K562 (cell line): ENCODE measurements at regions not wholly inside any gene's neighbourhood (a gene's known extent, or its start where the extent isn't known, plus 50 kb on each side); places are given as distances from the start of the nearest gene placed in this dataset.

ENCODE experiments used
- ATAC-seq: fragments of 200-7000 bp; cut with Tn5 transposase; 3 replicates; pipeline ENCODE4 v1.9.1; 2020; ENCODE audit warnings: moderate library complexity
- BruUV-seq: library from RNA; stranded (reverse); fragments of 400-500 nt; replicated peaks from 2 replicates; lab custom pipeline; 2021; lab: Mats Ljungman, UMichigan
- CTCF ChIA-PET: fragments of 300-600 bp; formaldehyde crosslinking; extraction: SDS; loops from one replicate; lab custom pipeline; 2021; ENCODE audit warnings: low intra/inter-chr PET ratio; lab: Yijun Ruan, JAX
- POLR2A ChIA-PET: fragments of 300-600, 350-650 bp; sonication (Branson Sonifier 250); formaldehyde crosslinking; extraction: SDS; loops from one replicate; lab custom pipeline; 2021; ENCODE audit warnings: antibody characterized with exemption, inconsistent platforms; lab: Yijun Ruan, JAX
- DNase-seq, 4 experiments: peaks; one replicate each; pipeline versions ENCODE4 v3.0.0 to v3.0.0-alpha.2; 2011 to 2018; ENCODE audit warnings: low spot score in 3 of 4, mixed read lengths in 3 of 4; ENCODE audit errors: extremely low read depth in 1 of 4
- FAIRE-seq: peaks from 2 replicates; lab custom pipeline; 2011; peaks lifted over from hg19 to GRCh38; lab: Jason Lieb, UNC
- H2AFZ ChIP-seq: 2 replicates; pipeline ENCODE4 v1.6.0; 2011; ENCODE audit warnings: low read depth, low read length, control low read depth, inconsistent platforms
- H3K27ac ChIP-seq: fragments of 200-600 bp; 3 replicates; pipeline ENCODE4 v1.8.0; 2011; ENCODE audit warnings: low read depth, mild to moderate bottlenecking, control low read depth, inconsistent platforms, low read length, moderate library complexity, mixed read lengths; ENCODE audit errors: extremely low read depth
- H3K27me3 ChIP-seq, 2 experiments: fragments of 300-600 bp in 1 of 2; 2 replicates in 1 of 2; 3 replicates in 1 of 2; pipeline versions ENCODE4 v1.6.0 to v1.8.0; 2011; ENCODE audit warnings: inconsistent platforms in 2 of 2, low read length in 2 of 2, mild to moderate bottlenecking in 1 of 2, mixed read lengths in 1 of 2, moderate library complexity in 1 of 2; ENCODE audit not compliant: control insufficient read depth in 2 of 2, insufficient read depth in 2 of 2
- H3K36me3 ChIP-seq: fragments of 300-600 bp; 3 replicates; pipeline ENCODE4 v1.8.0; 2011; ENCODE audit warnings: mild to moderate bottlenecking, low read length, inconsistent platforms; ENCODE audit not compliant: control insufficient read depth, insufficient read depth
- H3K4me1 ChIP-seq, 2 experiments: fragments of 200-600 bp in 1 of 2; replicated peaks in 1 of 2; 2 replicates in 1 of 2; 3 replicates in 1 of 2; pipeline versions ENCODE4 v1.5.1 to v1.8.0; 2011; ENCODE audit warnings: inconsistent platforms in 2 of 2, low read length in 2 of 2, mild to moderate bottlenecking in 1 of 2, mixed read lengths in 1 of 2, moderate library complexity in 1 of 2; ENCODE audit not compliant: control insufficient read depth in 2 of 2, insufficient read depth in 2 of 2
- H3K4me2 ChIP-seq: 2 replicates; pipeline ENCODE4 v1.6.1; 2011; ENCODE audit warnings: low read length, control low read depth, inconsistent platforms, mixed read lengths; ENCODE audit not compliant: insufficient read depth
- H3K4me3 ChIP-seq: fragments of 200-600 bp; sonication (generic), shearing (Covaris generic); 2 replicates; pipeline ENCODE4 v1.5.1; 2016; ENCODE audit warnings: control low read depth, inconsistent platforms
- H3K79me2 ChIP-seq: fragments of 200-600 bp; 3 replicates; pipeline ENCODE4 v1.8.0; 2011; ENCODE audit warnings: low read length, inconsistent platforms; ENCODE audit not compliant: control insufficient read depth, insufficient read depth
- H3K9ac ChIP-seq, 2 experiments: 2 replicates each; pipeline versions ENCODE4 v1.6.0 to v1.6.1; 2011; ENCODE audit warnings: low read depth in 2 of 2, low read length in 2 of 2, control low read depth in 1 of 2, inconsistent platforms in 1 of 2, mild to moderate bottlenecking in 1 of 2, mixed read lengths in 1 of 2; ENCODE audit not compliant: insufficient read depth in 1 of 2
- H3K9me1 ChIP-seq: one replicate; pipeline ENCODE4 v1.6.0; 2011; ENCODE audit warnings: inconsistent platforms, mild to moderate bottlenecking, low read length, moderate library complexity; ENCODE audit not compliant: control insufficient read depth, insufficient read depth
- H3K9me3 ChIP-seq: replicated peaks from 2 replicates; pipeline ENCODE4 v1.5.1; 2011; ENCODE audit warnings: low read depth, low read length, inconsistent platforms; ENCODE audit not compliant: control insufficient read depth, insufficient read depth
- H4K20me1 ChIP-seq: replicated peaks from 2 replicates; pipeline ENCODE4 v1.6.1; 2011; ENCODE audit warnings: low read length, inconsistent platforms, mixed read lengths; ENCODE audit not compliant: control insufficient read depth, insufficient read depth
- ARID2 ChIP-seq: fragments of 450-650 bp; IDR thresholded peaks from 2 replicates; pipeline ENCODE4 v1.6.1; 2017; ENCODE audit warnings: antibody characterized with exemption, mild to moderate bottlenecking
- DIDO1 ChIP-seq: fragments of 450-650 bp; IDR thresholded peaks from 2 replicates; pipeline ENCODE4 v1.6.1; 2016; ENCODE audit warnings: low read depth, missing biosample characterization, missing genetic modification characterization
- FOXP1 ChIP-seq: sonication (generic); formaldehyde crosslinking; IDR thresholded peaks from 2 replicates; pipeline ENCODE4 v1.8.0; 2022; ENCODE audit warnings: mild to moderate bottlenecking, missing genetic modification reagents
- HEY1 ChIP-seq: fragments of 250-450 bp; sonication (Bioruptor Pico); IDR thresholded peaks from 2 replicates; pipeline ENCODE4 v1.5.0; 2020; ENCODE audit warnings: mild to moderate bottlenecking, moderate library complexity, borderline replicate concordance
- HOXB6 ChIP-seq: fragments of 250-450 bp; sonication (Bioruptor Pico); IDR thresholded peaks from 2 replicates; pipeline ENCODE4 v1.5.1; 2022; ENCODE audit warnings: mild to moderate bottlenecking, borderline replicate concordance
- IRF2 ChIP-seq: sonication (generic); formaldehyde crosslinking; IDR thresholded peaks from 2 replicates; pipeline ENCODE4 v1.8.1; 2022; ENCODE audit warnings: mild to moderate bottlenecking, missing genetic modification reagents
- LCOR ChIP-seq: sonication (generic); formaldehyde crosslinking; IDR thresholded peaks from 2 replicates; pipeline ENCODE4 v1.8.0; 2022; ENCODE audit warnings: mild to moderate bottlenecking, missing genetic modification reagents
- NFIC ChIP-seq: fragments of 450-650 bp; IDR thresholded peaks from 2 replicates; pipeline ENCODE4 v1.6.1; 2017; ENCODE audit warnings: mild to moderate bottlenecking, inconsistent platforms
- PRPF4 ChIP-seq: fragments of 200-400 bp; formaldehyde crosslinking; IDR thresholded peaks from one replicate; pipeline ENCODE4 v1.6.1; 2017; ENCODE audit warnings: low read length, low read depth, mild to moderate bottlenecking; ENCODE audit not compliant: insufficient read depth, poor library complexity, severe bottlenecking
- RBM17 ChIP-seq: fragments of 200-400 bp; formaldehyde crosslinking; IDR thresholded peaks from 2 replicates; pipeline ENCODE4 v1.6.1; 2017; ENCODE audit warnings: low read depth, mild to moderate bottlenecking, low read length, borderline replicate concordance
- ZNF431 ChIP-seq: sonication (generic); formaldehyde crosslinking; IDR thresholded peaks from 2 replicates; pipeline ENCODE4 v1.8.0; 2022; ENCODE audit warnings: mild to moderate bottlenecking, missing genetic modification reagents
- WGBS: fragments of 100-300 bp; shearing (Covaris generic); methylation state at CpG from one replicate; pipeline ENCODE4 v1.1.6; 2016; ENCODE audit warnings: low coverage, mixed read lengths; ENCODE audit not compliant: insufficient coverage; ENCODE audit errors: missing lambda C conversion rate; 5-methylcytosine and 5-hydroxymethylcytosine counted together
- in situ Hi-C: fragments of 300-500 bp; cut with MboI; formaldehyde crosslinking; loops from 4 replicates; pipeline ENCODE4 v1.15.0; 2018; ENCODE audit warnings: inconsistent platforms, mixed read lengths
- intact Hi-C: fragments of 100-400 bp; cut with micrococcal nuclease; formaldehyde crosslinking; loops from 2 replicates; pipeline ENCODE4 v1.14.2; 2022
- TF ChIP-seq, protein P1 (sequence below), 2 experiments: fragments of 450-650 bp in 1 of 2; sonication (generic) in 1 of 2; formaldehyde crosslinking in 1 of 2; IDR thresholded peaks; 2 replicates each; pipeline versions ENCODE4 v1.7.1 to v1.9.0; 2016 to 2022; ENCODE audit warnings: inconsistent platforms in 1 of 2, mild to moderate bottlenecking in 1 of 2, missing genetic modification reagents in 1 of 2
- TF ChIP-seq, protein P2 (sequence below): fragments of 450-650 bp; formaldehyde crosslinking; IDR thresholded peaks from 2 replicates; pipeline ENCODE4 v1.4.0; 2020; ENCODE audit warnings: mild to moderate bottlenecking

DNA sequence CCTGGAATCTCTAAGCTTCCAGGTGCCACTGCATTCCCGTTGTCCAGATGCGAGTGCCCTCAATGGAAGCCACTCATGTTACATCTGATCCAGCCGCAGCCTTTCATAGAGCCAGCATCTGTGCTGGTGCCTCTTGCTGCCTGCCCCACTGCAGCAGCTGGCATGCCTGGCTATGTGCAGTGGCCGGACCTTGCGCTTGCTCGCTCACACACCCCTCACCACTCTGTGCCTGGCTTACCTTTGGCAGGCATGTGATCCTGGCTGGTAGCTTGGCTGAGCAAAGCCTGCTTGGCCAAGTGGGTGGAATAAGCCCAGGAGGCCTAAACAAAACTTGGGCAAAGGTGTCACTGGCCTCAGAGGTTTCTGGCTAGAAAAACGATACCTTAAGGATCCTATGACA, 59.5 kb upstream of the CDKN2AIP start:
- 26% methylated on average over 7 of the region's 7 CpGs for WGBS
- Histone ChIP-seq H3K27me3 (no peaks in the 10 kb centered on the region), H3K4me1 (no peaks in the 10 kb centered on the region; a peak in 1 of 5 replicates), H4K20me1 (no peaks in the 10 kb centered on the region), H3K9ac (no peak overlapping the region), H3K27ac (no peak overlapping the region), H3K4me2 (no peak overlapping the region), H3K9me1 (no peaks in the 10 kb centered on the region), H3K36me3 (no peaks in the 10 kb centered on the region), H2AFZ (no peak overlapping the region), H3K79me2 (no peaks in the 10 kb centered on the region), H3K9me3 (peaks cover 6% of the 10 kb centered on the region; the same call in 1 of the 2 replicates), H3K4me3 (no peak overlapping the region)
- CTCF ChIA-PET, result no interaction called here
- DNase-seq (no peak), ATAC-seq (no peak), FAIRE-seq (no peak)
- BruUV-seq, result no TSS peak
- intact Hi-C loops (no loop called here), in situ Hi-C loops (no loop called here)
- POLR2A ChIA-PET, result interaction anchor here (0.7 kb wide), 1 partner anchor 652 kb away, joined by 3 read pairs; no protein-coding TSS in a partner anchor
- no peak for TF ChIP-seq LCOR (CRISPR knock-in tag)
- TF ChIP-seq FOXP1 (CRISPR knock-in tag), result no peak
- TF ChIP-seq NFIC, result no peak
- TF ChIP-seq IRF2 (CRISPR knock-in tag), result no peak
- no peak for TF ChIP-seq ZNF431 (CRISPR knock-in tag)
- TF ChIP-seq HEY1 (CRISPR knock-in tag), result no peak
- no peak for TF ChIP-seq HOXB6 (CRISPR knock-in tag)
- no peak for TF ChIP-seq ARID2
- no peak for TF ChIP-seq PRPF4
- TF ChIP-seq, protein P1, sequence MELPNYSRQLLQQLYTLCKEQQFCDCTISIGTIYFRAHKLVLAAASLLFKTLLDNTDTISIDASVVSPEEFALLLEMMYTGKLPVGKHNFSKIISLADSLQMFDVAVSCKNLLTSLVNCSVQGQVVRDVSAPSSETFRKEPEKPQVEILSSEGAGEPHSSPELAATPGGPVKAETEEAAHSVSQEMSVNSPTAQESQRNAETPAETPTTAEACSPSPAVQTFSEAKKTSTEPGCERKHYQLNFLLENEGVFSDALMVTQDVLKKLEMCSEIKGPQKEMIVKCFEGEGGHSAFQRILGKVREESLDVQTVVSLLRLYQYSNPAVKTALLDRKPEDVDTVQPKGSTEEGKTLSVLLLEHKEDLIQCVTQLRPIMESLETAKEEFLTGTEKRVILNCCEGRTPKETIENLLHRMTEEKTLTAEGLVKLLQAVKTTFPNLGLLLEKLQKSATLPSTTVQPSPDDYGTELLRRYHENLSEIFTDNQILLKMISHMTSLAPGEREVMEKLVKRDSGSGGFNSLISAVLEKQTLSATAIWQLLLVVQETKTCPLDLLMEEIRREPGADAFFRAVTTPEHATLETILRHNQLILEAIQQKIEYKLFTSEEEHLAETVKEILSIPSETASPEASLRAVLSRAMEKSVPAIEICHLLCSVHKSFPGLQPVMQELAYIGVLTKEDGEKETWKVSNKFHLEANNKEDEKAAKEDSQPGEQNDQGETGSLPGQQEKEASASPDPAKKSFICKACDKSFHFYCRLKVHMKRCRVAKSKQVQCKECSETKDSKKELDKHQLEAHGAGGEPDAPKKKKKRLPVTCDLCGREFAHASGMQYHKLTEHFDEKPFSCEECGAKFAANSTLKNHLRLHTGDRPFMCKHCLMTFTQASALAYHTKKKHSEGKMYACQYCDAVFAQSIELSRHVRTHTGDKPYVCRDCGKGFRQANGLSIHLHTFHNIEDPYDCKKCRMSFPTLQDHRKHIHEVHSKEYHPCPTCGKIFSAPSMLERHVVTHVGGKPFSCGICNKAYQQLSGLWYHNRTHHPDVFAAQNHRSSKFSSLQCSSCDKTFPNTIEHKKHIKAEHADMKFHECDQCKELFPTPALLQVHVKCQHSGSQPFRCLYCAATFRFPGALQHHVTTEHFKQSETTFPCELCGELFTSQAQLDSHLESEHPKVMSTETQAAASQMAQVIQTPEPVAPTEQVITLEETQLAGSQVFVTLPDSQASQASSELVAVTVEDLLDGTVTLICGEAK (IDR thresholded peaks at IDR 0.05), result no peak
- TF ChIP-seq, protein P1 (CRISPR knock-in tag; IDR thresholded peaks at IDR 0.05), result no peak
- no peak for TF ChIP-seq DIDO1 (tag)
- TF ChIP-seq, protein P2, sequence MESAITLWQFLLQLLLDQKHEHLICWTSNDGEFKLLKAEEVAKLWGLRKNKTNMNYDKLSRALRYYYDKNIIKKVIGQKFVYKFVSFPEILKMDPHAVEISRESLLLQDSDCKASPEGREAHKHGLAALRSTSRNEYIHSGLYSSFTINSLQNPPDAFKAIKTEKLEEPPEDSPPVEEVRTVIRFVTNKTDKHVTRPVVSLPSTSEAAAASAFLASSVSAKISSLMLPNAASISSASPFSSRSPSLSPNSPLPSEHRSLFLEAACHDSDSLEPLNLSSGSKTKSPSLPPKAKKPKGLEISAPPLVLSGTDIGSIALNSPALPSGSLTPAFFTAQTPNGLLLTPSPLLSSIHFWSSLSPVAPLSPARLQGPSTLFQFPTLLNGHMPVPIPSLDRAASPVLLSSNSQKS, result no peak
- no peak for TF ChIP-seq RBM17
